SK-N-SH treated with all-trans-retinoic acid at 6 μM for 48 hours (cell line): ENCODE measurements at regions not wholly inside any gene's neighbourhood (a gene's known extent, or its start where the extent isn't known, plus 50 kb on each side); places are given as distances from the start of the nearest gene placed in this dataset.
A peak's percentile ranks its signal among the peaks of the same experiment; 100 is the strongest.

ENCODE experiments used
- ATAC-seq: fragments of 200-7000 bp; cut with Tn5 transposase; 3 replicates; pipeline ENCODE4 v1.9.1; 2020; ENCODE audit warnings: mild to moderate bottlenecking, moderate library complexity
- BACH2 ChIP-seq: fragments of 250-450 bp; sonication (Bioruptor Pico); IDR thresholded peaks from 2 replicates; pipeline ENCODE4 v1.9.0; 2021; ENCODE audit warnings: mild to moderate bottlenecking, borderline replicate concordance
- CSDC2 ChIP-seq: fragments of 250-450 bp; sonication (Bioruptor Pico); IDR thresholded peaks from 2 replicates; pipeline ENCODE4 v1.5.0; 2020; ENCODE audit warnings: mild to moderate bottlenecking, moderate library complexity
- CSRNP3 ChIP-seq: fragments of 250-450 bp; sonication (Bioruptor Pico); IDR thresholded peaks from 2 replicates; pipeline ENCODE4 v1.5.1; 2021; ENCODE audit warnings: mild to moderate bottlenecking, moderate library complexity
- ESRRG ChIP-seq: fragments of 250-450 bp; sonication (Bioruptor Pico); IDR thresholded peaks from 2 replicates; pipeline ENCODE4 v1.6.1; 2021; ENCODE audit warnings: mild to moderate bottlenecking
- ISL1 ChIP-seq: fragments of 250-450 bp; sonication (Bioruptor Pico); IDR thresholded peaks from 2 replicates; pipeline ENCODE4 v2.1.2; 2022; ENCODE audit warnings: mild to moderate bottlenecking, moderate library complexity
- OSR1 ChIP-seq: fragments of 250-450 bp; sonication (Bioruptor Pico); IDR thresholded peaks from 2 replicates; pipeline ENCODE4 v1.8.0; 2022; ENCODE audit warnings: moderate library complexity, mild to moderate bottlenecking, inconsistent platforms
- PPARA ChIP-seq: fragments of 250-450 bp; sonication (Bioruptor Pico); IDR thresholded peaks from 2 replicates; pipeline ENCODE4 v1.5.0; 2020; ENCODE audit warnings: mild to moderate bottlenecking, borderline replicate concordance
- SNAI2 ChIP-seq: fragments of 250-450 bp; sonication (Bioruptor Pico); IDR thresholded peaks from 2 replicates; pipeline ENCODE4 v1.5.0; 2020; ENCODE audit warnings: mild to moderate bottlenecking, moderate library complexity
- TCF4 ChIP-seq: fragments of 250-450 bp; sonication (Bioruptor Pico); IDR thresholded peaks from 2 replicates; pipeline ENCODE4 v1.8.0; 2021; ENCODE audit warnings: mild to moderate bottlenecking, moderate library complexity, borderline replicate concordance
- TOX ChIP-seq: fragments of 250-450 bp; sonication (Bioruptor Pico); IDR thresholded peaks from 2 replicates; pipeline ENCODE4 v1.8.0; 2021; ENCODE audit warnings: mild to moderate bottlenecking, moderate library complexity, borderline replicate concordance
- ZC3H10 ChIP-seq: fragments of 250-450 bp; sonication (Bioruptor Pico); IDR thresholded peaks from 2 replicates; pipeline ENCODE4 v1.5.1; 2021; ENCODE audit warnings: mild to moderate bottlenecking, moderate library complexity
- ZFP3 ChIP-seq: fragments of 250-450 bp; sonication (Bioruptor Pico); IDR thresholded peaks from 2 replicates; pipeline ENCODE4 v1.5.0; 2020; ENCODE audit warnings: mild to moderate bottlenecking, moderate library complexity
- ZFP30 ChIP-seq: fragments of 450-650 bp; formaldehyde crosslinking; IDR thresholded peaks from 2 replicates; pipeline ENCODE4 v1.5.0; 2022; ENCODE audit warnings: mild to moderate bottlenecking, moderate library complexity
- ZNF565 ChIP-seq: fragments of 450-650 bp; formaldehyde crosslinking; conservative IDR thresholded peaks from 2 replicates; pipeline ENCODE4 v1.5.0; 2020; ENCODE audit warnings: low read depth, mild to moderate bottlenecking, moderate library complexity
- ZNF70 ChIP-seq: fragments of 450-650 bp; formaldehyde crosslinking; IDR thresholded peaks from 2 replicates; pipeline ENCODE4 v1.5.0; 2020; ENCODE audit warnings: mild to moderate bottlenecking, moderate library complexity
- ZNF8 ChIP-seq: fragments of 450-650 bp; formaldehyde crosslinking; IDR thresholded peaks from 2 replicates; pipeline ENCODE4 v1.5.0; 2020; ENCODE audit warnings: mild to moderate bottlenecking, moderate library complexity
- TF ChIP-seq, protein P1 (sequence below): fragments of 250-450 bp; sonication (Bioruptor Pico); IDR thresholded peaks from 2 replicates; pipeline ENCODE4 v1.8.0; 2020; ENCODE audit warnings: mild to moderate bottlenecking, moderate library complexity, borderline replicate concordance

- peak; percentile 36; the same call in 1 of the 3 replicates for ATAC-seq
- TF ChIP-seq, protein P1, sequence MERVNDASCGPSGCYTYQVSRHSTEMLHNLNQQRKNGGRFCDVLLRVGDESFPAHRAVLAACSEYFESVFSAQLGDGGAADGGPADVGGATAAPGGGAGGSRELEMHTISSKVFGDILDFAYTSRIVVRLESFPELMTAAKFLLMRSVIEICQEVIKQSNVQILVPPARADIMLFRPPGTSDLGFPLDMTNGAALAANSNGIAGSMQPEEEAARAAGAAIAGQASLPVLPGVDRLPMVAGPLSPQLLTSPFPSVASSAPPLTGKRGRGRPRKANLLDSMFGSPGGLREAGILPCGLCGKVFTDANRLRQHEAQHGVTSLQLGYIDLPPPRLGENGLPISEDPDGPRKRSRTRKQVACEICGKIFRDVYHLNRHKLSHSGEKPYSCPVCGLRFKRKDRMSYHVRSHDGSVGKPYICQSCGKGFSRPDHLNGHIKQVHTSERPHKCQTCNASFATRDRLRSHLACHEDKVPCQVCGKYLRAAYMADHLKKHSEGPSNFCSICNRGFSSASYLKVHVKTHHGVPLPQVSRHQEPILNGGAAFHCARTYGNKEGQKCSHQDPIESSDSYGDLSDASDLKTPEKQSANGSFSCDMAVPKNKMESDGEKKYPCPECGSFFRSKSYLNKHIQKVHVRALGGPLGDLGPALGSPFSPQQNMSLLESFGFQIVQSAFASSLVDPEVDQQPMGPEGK (CRISPR knock-in tag): no peak
- no peak for TF ChIP-seq ZFP3
- no peak for TF ChIP-seq TCF4 (CRISPR knock-in tag)
- TF ChIP-seq CSRNP3: no peak
- no peak for TF ChIP-seq SNAI2 (CRISPR knock-in tag)
- no peak for TF ChIP-seq ZC3H10 (CRISPR knock-in tag)
- no peak for TF ChIP-seq ISL1 (CRISPR knock-in tag)
- no peak for TF ChIP-seq PPARA (CRISPR knock-in tag)
- TF ChIP-seq ZNF565 (CRISPR knock-in tag): no peak
- no peak for TF ChIP-seq OSR1 (CRISPR knock-in tag)
- TF ChIP-seq CSDC2 (CRISPR knock-in tag): no peak
- TF ChIP-seq ZFP30 (CRISPR knock-in tag): no peak
- TF ChIP-seq TOX (CRISPR knock-in tag): no peak
- TF ChIP-seq ZNF8 (CRISPR knock-in tag): no peak
Observed at GRCh38 chr2:136378712-136379595, 261.0 kb upstream of the CXCR4 start.

DNA sequence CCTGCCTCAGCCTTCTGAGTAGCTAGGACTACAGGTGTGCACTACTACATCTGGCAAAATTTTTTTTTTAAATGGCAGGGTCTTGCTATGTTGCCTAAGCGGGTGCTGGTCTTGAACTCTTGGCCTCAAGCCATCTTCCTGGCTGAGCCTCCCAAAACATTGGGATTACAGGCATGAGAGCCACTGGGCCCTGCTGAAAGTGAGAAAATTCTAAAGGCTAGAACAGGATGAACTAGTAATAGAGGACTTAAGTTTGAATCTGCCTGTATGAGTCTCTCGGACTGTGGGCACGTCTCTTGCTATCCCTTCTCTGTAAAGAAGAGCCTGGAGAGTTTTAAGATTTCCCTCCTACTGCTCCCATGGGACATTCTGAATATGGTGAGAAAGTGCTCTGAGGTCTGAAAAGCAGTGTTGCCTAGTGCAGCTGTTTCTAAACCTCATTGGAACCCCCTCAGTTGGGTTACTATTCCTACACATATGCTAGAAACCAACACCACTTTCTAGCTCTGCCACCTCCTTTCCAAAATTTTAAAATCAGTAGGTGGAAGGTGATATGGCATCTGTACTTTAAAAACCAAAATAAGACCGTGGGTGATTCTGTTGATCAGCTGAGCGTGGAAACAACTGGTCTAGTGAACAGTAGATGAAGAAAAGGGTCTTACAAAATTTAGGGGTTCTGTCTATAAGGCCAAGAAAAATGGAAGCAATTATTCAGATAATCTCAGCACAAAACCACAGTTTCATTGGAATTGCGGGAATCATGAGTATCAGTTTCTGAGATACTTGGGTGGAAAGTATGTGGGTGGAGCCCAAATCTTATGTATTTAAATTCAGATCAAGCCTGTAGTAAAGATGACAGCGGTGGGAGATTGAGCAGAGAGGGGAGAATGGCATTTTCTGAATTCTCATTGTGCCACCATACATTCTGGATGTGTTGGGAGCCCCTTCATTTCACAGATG, 259.8 kb upstream of the CXCR4 start:
- no peak for TF ChIP-seq TOX (CRISPR knock-in tag)
- TF ChIP-seq BACH2 (CRISPR knock-in tag): no peak
- TF ChIP-seq, all 23 proteins: peak for 0
- no peak for ATAC-seq

GRCh38 chr2:136376798-136377211, 258.9 kb upstream of the CXCR4 start:
- TF ChIP-seq TOX (CRISPR knock-in tag): no peak
- TF ChIP-seq, protein P1 (CRISPR knock-in tag): no peak
- no peak for ATAC-seq

GRCh38 chr2:136376211-136376610, 258.3 kb upstream of the CXCR4 start:
- TF ChIP-seq ZNF70: no peak
- TF ChIP-seq ESRRG (CRISPR knock-in tag): no peak
- no peak for TF ChIP-seq ISL1 (CRISPR knock-in tag)
- TF ChIP-seq ZFP3: no peak
- TF ChIP-seq PPARA (CRISPR knock-in tag): no peak
- TF ChIP-seq SNAI2 (CRISPR knock-in tag): no peak
- no peak for TF ChIP-seq ZNF8 (CRISPR knock-in tag)
- TF ChIP-seq, protein P1 (CRISPR knock-in tag): no peak
- no peak for ATAC-seq
